Medulla oblongata (tissue), 1 donor: ENCODE measurements at regions not wholly inside any gene's neighbourhood (a gene's known extent, or its start where the extent isn't known, plus 50 kb on each side); places are given as distances from the start of the nearest gene placed in this dataset.
A peak's percentile ranks its signal among the peaks of the same experiment; 100 is the strongest.
"Not testable (repeated sequence)": the region's sequence is repeated elsewhere in the genome, so short reads cannot be mapped to it uniquely, and the experiment has no call there.

Source experiments
- DNase-seq: peaks from one replicate; pipeline ENCODE4 v3.0.0-alpha.2; 2015; ENCODE audit errors: extremely low spot score

DNA sequence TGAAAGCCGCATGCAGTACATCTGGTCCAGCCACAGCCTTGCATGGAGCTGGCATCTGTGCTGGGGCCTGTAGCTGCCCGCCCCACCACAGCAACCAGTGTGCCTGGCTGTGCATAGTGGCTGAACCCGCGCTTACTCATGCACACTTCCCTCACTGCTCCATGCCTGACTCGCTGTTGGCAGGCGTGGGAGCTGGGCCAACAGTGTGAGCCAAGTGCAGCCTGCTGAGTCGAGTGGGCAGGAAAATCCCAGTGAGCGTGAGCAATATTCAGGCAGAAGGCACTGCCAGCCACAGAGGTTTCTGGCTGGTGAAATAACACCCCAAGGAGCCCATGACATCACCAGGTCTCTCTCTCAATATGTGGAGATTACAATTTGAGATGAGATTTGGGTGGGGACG is 1674.1 kb upstream of the TMEFF2 start:
- no peak for DNase-seq

DNA sequence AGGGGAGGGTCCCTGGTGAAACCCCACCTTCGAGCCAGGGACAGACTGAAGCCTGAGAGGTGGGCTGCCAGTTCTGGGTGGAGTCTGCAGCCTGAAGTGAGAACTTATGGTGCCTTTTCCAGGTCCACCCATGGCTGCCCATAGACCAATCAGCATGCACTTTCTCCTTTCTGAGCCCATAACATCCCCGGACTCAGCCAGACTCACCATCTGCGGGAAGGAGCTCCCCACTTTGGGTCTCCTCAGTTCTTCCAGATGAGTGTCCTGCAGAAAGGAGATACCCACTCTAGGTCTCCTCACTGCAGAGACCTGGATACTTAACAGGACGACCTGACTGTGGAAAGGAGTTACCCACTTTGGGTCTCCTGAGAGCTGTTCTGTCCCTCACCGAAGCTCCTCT is 1673.4 kb upstream of the TMEFF2 start:
- no peak for DNase-seq

DNA sequence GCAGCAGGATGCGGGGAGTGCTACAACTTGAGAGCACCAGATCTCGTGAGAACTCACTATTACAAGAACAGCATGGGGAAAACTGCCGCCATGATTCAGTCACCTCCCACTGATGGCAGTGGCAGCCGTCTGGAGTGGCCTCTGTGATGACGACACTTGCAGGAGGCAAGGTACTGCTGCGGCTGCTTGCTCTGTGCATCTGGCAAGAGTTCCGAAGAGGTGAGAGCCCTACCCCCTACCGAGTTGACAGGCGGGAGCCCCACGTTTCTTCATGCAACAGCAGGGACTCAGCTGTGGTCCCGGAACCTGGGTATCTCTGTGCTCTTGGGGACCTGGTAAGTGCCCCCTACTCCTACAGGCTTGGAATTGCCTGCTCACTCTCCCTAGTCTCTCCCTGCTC is 1672.7 kb upstream of the TMEFF2 start:
- no peak for DNase-seq

DNA sequence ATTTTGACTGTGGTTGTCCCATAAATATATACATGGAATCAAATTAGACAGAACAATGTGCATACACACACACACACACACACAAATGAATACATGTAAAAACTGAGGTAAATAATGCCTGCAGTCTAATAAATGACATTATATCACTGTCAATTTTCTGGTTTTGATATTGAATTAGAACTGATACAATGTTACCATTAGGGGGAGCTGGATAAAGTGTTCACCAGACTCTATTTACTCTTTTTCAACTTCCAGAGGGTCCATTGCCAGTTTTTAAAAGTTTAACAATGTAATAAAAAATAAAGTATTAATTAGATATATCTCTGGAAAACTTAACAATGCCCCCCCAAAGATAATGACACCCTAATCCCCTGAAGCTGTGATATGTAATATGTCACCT is 1666.8 kb upstream of the TMEFF2 start:
- no peak for DNase-seq

DNA sequence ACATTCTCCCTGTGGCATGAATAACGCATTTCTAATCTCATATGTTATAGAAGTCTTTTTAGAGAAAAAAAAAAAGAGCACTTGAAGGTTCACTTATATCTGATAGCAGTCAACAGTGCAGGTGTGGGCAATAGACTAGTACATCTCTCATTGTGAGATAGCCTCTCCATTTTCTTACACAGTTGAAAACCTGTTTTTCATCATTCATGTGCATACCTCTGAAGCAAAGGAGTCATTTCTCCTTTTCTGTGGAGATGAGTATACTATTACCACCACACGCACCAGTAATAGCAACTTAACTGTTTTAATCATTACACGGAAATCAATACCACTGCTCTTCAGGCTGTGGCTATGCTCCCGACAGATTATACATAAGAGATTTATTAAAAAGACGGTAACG is 1653.3 kb upstream of the TMEFF2 start:
- no peak for DNase-seq

DNA sequence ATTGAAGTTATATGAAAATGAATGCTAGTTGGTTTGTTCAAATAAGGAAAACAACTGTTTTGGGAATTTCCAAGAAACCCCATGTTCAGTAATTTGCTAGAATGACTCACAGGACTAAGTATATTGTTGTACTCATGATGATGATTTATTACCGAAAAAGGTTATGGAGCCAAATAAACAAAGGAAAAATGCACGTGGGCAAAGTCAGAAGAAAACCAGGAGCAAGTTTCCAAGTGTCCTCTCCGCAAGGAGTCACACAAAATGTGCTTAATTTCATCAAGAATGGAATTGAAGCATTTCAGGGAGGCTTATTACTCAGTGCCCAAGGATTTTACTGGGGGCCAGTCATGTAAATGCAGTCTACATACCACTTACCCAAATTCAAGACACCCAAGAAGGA is 1652.4 kb upstream of the TMEFF2 start:
- DNase-seq, result no peak

DNA sequence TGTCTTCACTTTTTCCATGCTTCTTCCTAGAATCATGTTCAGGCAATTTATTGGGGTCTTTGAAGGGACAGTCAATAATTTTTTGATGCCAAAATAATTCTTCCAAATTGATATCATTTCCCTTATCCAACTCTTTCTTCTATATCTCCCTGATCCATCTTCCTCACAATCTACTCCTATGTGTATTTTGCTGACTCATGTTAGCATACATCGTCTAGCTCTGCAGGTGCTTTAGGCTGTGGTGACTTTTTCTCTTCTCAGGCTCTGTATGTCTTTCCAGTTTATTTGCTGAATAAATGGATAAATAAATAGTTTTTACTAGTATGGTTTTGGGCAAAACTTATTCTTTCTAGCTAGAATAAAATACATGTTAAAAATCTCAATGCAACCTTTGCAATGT is 1650.9 kb upstream of the TMEFF2 start:
- no peak for DNase-seq

DNA sequence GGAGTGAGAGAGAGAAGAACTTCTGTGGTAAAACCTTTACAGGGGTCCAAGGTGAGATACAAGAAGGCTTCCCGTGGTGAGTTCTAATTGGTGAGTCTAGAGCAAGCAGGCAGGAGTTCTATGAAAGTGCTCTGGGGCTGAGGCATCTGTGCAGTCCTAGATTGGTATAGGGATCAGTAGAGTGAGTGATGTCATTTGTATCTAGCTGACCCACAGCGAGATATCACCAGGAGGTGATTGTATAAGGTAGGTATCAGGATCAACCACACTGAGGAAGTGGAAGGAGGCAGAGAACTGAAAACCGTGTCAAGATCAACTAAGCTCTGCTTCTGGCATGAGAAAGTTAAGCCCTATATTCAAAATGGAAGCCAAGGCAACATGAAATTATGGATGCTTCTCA is 1648.9 kb upstream of the TMEFF2 start:
- DNase-seq, result no peak

DNA sequence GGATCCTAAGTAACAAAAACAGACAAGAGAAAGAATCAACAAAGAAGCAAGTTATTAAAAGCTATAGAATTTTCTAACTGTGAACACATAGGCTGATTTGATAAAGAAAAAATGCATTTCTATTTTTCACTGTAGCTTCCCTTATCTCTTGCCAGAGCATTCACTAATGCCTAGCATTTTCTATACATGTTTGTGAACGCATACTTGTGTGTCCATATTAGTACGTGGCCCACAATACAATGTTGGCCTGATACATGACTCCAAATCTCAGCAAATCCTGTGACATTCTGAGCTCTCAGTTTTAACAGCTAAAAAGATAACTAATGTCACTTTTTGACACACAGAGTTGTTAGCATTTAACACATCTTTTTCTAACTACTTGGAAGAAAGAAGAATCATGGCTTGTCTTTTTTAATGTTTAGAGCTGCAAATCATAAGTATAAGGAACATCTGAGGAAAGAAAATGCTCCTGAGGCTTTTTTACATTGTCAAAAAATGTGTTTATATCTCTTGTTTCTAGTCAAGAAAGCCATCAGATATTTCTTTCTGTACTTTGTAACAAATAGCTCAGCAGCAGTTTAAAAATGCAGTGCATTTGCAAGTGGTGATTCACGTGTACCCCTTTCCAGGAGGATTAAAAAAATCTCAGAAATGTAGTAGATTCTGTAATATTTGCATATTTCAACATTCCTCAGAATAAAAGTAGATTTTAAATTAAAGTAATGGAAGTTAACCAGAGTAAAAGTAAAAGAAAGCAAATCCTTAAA is 1646.8 kb upstream of the TMEFF2 start:
- no peak for DNase-seq

DNA sequence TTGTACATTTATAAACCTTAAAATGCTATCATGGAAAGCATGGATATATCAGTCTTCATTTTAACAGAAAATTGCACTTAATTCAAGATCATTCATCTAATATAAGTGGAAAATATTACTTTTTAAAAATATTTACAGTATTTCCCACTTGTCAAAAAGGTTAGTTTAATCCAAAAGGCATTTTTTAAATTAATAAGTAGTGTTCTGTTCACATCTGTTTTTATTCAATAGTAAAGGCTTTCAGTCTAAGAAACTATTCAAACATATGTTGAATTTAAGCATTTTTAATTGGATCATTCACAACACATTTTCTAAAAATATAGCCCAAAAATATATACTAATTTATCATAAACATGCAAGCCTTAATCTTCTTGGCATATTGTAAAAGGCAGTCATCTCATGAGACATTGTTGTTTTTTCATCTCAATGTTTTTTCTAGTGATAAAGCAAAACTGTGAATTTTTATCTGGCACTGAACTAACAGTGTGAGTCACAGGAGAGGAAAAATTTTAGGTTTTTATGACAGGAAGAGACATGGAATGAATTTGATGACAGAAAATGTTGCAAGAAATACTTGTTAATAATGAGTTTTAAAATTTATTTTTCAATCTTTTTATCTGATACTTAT is 1642.5 kb upstream of the TMEFF2 start:
- no peak for DNase-seq

DNA sequence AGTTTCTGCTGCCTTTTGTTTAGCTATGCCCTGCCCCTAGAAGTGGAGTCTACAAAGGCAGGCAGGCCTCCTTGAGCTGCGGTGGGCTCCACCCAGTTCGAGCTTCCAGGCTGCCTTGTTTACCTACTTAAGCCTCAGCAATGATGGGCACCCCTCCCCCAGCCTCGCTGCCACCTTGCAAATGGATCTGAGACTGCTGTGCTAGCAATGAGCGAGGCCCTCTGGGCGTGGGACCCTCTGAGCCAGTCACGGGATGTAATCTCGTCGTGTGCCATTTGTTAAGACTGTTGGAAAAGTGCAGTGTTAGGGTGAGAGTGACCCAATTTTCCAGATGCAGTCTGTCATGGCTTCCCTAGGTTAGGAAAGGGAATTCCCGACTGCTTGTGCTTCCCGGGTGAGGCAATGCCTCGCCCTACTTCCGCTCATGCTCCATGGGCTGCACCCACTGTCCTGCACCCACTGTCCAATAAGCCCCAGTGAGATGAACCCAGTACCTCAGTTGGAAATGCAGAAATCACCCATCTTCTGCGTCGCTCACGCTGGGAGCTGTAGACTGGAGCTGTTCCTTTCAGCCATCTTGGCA is 1641.8 kb upstream of the TMEFF2 start:
- DNase-seq, result not testable (repeated sequence)

DNA sequence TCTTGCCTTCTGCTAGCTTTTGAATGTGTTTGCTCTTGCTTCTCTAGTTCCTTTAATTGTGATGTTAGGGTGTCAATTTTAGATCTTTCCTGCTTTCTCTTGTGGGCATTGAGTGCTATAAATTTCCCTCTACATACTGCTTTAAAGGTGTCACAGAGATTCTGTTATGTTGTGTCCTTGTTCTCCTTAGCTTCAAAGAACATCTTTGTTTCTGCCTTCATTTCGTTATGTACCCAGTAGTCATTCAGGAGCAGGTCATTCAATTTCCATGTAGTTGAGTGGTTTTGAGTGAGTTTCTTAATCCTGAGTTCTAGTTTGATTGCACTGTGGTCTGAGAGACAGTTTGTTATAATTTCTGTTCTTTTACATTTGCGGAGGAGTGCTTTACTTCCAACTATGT is 1639.2 kb upstream of the TMEFF2 start:
- DNase-seq, result not testable (repeated sequence)

DNA sequence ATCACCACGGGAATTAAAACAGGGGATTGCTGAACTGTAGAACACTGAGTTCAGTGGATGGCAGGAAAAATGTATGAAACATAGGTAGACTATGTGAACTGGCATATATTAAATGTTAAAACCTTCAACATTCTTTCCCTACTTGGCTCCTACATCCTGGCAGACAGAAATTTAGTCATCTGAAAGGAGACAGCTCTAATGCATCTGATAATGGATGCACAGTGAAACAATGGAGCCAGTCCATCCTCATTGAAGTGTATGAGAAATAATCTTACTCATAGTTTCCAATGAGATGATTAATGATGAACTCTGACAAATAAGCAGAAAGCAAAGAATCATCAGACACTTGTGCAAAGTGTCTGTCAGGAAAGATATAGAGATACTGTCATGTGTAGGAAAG is 1629.7 kb upstream of the TMEFF2 start:
- no peak for DNase-seq

DNA sequence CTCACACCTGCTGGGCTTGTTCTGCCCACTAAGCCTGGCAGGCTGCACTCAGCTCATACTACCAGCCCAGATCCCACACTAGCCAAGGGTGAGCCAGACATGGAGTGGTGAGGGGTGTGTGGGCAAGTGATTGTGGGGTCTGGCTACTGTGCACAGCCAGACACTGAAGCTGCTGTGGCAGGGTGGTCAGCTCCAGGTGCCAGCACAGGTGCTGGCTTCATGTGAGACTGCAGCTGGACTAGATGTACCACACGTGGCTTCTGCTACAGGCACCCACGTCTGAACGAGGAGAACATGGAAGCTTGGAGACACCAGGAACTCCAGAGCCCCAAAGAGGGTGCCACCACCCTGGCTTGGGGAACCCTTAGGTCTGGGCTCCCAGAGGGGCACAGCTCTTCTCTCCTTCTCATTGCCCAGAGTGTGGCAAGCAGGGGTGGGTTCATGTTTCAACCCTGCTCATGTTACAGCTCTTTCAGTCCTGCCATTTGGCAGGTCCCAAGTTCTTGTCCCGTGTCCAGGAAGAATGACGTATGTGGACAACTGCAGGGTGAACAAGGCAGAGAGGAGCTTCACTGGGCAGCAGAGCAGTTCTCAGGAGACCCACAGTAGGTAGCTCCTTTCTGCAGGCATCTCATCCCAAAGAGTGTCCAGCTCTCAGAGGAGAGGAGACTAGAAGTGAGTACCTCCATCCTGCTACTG is 1624.2 kb upstream of the TMEFF2 start:
- DNase-seq, result no peak

DNA sequence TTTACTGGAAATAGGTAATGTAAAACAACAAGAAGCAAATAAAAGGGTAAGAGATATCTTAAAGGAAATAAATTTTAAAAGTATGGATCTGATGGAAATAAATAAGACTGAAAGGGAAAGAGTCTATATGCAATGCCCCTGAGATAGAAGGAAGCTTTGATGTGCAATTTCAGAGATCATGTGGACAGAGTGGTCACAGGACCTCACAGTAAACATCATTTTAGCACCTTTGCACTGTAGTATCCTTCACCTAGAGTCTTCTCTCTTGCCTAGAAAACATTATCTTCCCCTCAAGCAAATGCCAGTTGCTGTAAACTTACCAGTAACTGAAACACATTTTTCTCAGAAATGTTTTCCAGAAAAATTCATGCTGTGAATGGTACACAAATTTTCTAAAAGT is 1621.3 kb upstream of the TMEFF2 start:
- no peak for DNase-seq

DNA sequence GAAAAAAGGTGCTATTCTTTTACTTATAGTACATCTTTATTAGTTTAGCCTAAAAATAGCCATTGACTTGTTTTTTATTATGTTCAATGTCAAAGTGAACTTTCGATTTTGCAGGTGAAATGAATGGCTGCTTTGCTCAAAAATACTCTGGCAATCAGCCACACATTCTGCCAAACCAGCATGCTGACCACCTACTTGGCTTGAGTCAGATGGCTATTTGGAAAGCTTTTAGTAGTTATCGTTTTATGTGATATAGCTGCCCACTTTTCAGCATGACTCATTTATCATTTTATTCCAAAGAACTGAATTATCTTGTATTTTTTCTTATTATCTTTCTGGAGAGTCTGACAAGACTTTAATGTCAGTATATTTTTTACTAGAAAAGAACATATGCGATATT is 1615.8 kb upstream of the TMEFF2 start:
- DNase-seq, result no peak

DNA sequence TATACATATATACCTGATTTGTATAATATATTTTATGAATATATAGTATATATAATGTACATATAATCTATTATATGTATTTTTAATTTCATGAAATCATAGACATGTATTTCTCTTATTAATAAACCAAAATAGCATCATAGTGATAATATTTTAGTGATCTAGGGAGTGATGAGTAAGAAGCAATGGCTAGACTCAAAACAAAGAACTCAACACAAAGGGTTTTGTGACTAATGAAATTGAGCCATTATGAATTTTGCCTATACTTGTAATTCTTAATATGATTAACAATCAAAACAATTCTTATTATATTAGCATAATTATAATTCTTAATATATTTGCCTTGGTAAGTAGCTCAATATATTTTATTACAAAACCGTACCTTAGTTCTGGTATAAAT is 1614.1 kb upstream of the TMEFF2 start:
- DNase-seq, result no peak

DNA sequence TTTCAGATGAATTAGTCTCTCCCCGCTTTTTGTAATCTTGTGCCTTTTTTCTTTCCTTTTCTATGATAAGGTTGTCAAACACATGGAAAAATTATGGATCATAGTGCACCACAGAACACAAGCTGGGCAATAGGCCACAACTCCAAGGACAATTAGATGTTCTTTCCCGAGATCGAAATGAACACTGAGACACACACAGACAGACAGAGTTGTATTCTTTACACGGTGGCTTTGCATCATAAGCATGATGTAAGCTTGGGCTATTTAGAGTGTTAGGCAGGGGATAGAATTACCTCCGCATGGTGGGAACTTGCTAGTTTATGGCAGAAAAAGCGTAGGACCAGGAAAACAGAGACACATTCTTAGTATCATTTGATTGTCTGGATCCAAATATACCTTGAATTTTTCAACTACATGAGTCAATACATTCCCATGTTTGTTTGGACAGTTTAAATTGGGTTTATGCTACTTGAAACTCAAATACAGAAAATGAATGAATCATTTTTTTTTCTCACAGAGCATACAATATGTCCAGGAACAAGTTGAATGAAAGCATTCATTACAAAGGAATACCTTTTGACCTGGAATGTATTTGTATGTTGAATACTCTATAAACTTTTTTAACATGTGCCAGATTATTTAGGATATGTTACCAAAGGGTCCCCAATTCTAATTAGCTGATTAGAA is 1611.5 kb upstream of the TMEFF2 start:
- peak; percentile 4 for DNase-seq

DNA sequence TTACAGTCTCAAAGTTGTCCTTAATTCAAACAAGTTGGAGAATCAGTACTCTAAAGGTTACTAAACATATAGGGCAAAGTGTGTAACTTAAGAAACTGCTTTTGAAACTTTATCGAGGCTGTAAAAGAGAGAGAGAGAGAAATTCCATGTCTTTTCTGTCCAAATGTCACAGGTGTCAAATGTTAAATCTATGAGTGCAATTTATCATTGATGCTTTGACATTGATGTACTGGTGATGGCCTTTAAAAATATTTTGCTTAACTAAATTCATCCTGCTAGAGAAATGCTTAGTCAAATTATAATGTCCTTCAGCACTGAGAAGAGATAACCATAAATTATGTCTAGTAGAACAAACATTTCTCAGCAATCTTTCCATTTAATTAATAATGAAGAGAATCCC is 1602.1 kb upstream of the TMEFF2 start:
- no peak for DNase-seq

DNA sequence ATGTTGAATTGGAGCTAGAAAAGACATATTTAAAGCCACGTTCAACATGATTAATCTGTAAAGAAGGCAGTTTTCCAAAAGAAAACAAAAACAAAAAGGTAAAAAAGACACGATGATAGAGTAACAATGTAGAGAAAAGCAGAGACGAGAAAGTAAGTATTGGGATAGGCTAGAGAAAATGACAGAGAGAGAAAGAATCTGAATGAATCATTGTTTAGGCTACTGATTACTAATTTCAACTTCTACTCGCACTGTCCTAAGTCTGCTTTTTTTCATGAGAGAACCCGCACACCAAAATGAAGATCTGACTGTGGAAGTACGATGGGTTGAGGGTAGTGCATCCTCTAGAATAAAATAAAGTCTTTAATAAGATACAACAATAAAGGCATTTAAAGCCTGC is 1599.2 kb upstream of the TMEFF2 start:
- DNase-seq, result no peak

DNA sequence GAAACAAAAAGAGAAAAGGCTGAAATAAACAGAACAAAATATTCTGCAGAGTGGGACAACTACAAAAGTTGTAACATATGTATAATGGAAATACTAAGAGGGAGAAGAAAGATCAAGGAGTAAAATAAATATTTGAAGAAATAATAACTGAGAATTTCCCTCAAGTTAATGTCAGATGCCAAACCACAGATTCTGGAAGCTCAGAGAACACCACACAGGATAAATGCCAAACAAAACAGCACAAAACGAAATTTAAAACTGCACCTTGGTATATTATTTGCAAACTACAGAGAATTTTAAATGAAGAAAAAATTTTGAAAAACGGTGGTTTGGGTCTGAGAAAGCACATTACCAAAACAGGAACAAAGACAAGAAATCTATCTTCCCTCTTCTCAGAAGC is 1588.9 kb upstream of the TMEFF2 start:
- no peak for DNase-seq

DNA sequence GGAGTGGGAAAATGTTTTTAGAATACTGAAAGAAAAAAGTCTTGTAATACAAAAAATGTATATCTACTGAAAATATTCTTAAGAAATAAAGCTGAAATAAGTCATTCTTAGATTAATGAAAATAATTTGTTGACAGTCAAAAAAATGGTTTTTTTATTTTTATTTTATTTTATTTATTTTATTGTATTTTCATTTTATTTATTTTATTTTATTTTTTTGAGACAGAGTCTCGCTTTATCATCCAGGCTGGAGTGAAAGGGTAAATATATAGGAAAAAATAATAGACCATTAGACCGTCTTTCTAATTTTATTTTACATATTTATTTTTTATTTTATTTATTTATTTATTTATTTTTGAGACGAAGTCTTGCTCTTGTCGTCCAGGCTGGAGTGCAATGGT is 1583.6 kb upstream of the TMEFF2 start:
- no peak for DNase-seq
